ENCODE measurements at regions not wholly inside any gene's neighbourhood (a gene's known extent, or its start where the extent isn't known, plus 50 kb on each side); places are given as distances from the start of the nearest gene placed in this dataset.

DNA sequence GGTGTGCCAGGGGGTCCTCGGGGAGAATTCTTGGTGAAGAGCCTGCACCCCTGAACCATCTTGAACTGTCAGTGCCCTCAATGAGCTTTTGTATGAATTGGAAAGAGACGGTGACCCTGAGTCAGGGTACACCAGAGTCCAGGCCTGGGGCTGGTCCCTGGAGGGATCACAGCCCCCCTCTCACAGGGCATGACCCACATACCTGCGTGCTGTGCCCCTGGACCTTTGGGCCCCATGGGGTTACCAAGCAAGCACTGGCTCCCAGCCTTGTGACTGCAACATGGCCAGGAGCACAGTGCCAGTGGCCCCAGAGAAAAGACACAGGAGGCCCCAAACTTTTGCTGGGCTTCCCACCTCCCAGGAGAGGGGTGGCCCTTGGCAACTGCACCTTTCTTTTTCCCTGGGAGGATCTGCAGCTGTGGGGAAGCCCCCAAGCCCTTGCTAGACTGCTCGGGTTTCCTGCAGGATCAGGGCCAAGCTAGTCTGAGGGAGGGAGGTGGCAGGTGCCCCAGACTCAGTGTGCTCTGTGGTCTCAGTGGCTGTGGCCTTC is 153.5 kb downstream of the ZNF248 start:
- TF ChIP-seq, protein P1, sequence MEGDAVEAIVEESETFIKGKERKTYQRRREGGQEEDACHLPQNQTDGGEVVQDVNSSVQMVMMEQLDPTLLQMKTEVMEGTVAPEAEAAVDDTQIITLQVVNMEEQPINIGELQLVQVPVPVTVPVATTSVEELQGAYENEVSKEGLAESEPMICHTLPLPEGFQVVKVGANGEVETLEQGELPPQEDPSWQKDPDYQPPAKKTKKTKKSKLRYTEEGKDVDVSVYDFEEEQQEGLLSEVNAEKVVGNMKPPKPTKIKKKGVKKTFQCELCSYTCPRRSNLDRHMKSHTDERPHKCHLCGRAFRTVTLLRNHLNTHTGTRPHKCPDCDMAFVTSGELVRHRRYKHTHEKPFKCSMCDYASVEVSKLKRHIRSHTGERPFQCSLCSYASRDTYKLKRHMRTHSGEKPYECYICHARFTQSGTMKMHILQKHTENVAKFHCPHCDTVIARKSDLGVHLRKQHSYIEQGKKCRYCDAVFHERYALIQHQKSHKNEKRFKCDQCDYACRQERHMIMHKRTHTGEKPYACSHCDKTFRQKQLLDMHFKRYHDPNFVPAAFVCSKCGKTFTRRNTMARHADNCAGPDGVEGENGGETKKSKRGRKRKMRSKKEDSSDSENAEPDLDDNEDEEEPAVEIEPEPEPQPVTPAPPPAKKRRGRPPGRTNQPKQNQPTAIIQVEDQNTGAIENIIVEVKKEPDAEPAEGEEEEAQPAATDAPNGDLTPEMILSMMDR (optimal IDR thresholded peaks at IDR 0.05 in 1 of 3, IDR thresholded peaks at IDR 0.05 in 1 of 3, conservative IDR thresholded peaks at IDR 0.05 in 1 of 3; ENCODE audit: extremely low read depth in 1 of 3, insufficient read depth in 2 of 3, low read length in 3 of 3), result no peak
- TF ChIP-seq EZH2 (IDR thresholded peaks at IDR 0.05; ENCODE audit: low read length), result no peak
